Lung microvascular endothelial cell (primary cell): ENCODE measurements at regions not wholly inside any gene's neighbourhood (a gene's known extent, or its start where the extent isn't known, plus 50 kb on each side); places are given as distances from the start of the nearest gene placed in this dataset.

Experiments used
- DNase-seq, 2 donors: peaks; one replicate each; pipeline versions ENCODE4 v3.0.0 to v3.0.0-alpha.2; 2010; ENCODE audit warnings: low read depth in 2 of 2

GRCh38 chr19:30873691-30874090 lies 475.5 kb downstream of the TSHZ3 start:
- no peak for DNase-seq

- DNase-seq: no peak
Measured at GRCh38 chr19:30873003-30873402, 476.2 kb downstream of the TSHZ3 start.

- no peak for DNase-seq
Measured at GRCh38 chr19:30871979-30872378, 477.3 kb downstream of the TSHZ3 start.

GRCh38 chr19:30870876-30871275 lies 478.4 kb downstream of the TSHZ3 start:
- DNase-seq: no peak

- DNase-seq: no peak
Measured at GRCh38 chr19:30865511-30865910, 483.7 kb downstream of the TSHZ3 start.

- no peak for DNase-seq
Measured at GRCh38 chr19:30864391-30865215, 484.6 kb downstream of the TSHZ3 start.

- no peak for DNase-seq
Measured at GRCh38 chr19:30862876-30863275, 486.4 kb downstream of the TSHZ3 start.

- no peak for DNase-seq
Measured at GRCh38 chr19:30861919-30862318, 487.3 kb downstream of the TSHZ3 start.

GRCh38 chr19:30857966-30858490 lies 485.8 kb downstream of the ZNF536 start:
- no peak for DNase-seq

- DNase-seq: no peak
Measured at GRCh38 chr19:30857388-30857787, 485.2 kb downstream of the ZNF536 start.

GRCh38 chr19:30856786-30857185 lies 484.6 kb downstream of the ZNF536 start:
- DNase-seq: no peak

- DNase-seq: no peak
Measured at GRCh38 chr19:30856376-30856775, 484.2 kb downstream of the ZNF536 start.

- no peak for DNase-seq
Measured at GRCh38 chr19:30855442-30855841, 483.3 kb downstream of the ZNF536 start.

- no peak for DNase-seq
Measured at GRCh38 chr19:30854661-30855060, 482.5 kb downstream of the ZNF536 start.

GRCh38 chr19:30854207-30854606 lies 482.0 kb downstream of the ZNF536 start:
- no peak for DNase-seq

- DNase-seq: no peak
Measured at GRCh38 chr19:30853036-30853435, 480.9 kb downstream of the ZNF536 start.

- DNase-seq: no peak
Measured at GRCh38 chr19:30852168-30852567, 480.0 kb downstream of the ZNF536 start.

GRCh38 chr19:30851646-30852045 lies 479.5 kb downstream of the ZNF536 start:
- DNase-seq: no peak

- no peak for DNase-seq
Measured at GRCh38 chr19:30848636-30849425, 476.6 kb downstream of the ZNF536 start.

- DNase-seq: no peak
Measured at GRCh38 chr19:30846102-30846501, 473.9 kb downstream of the ZNF536 start.

- no peak for DNase-seq
Measured at GRCh38 chr19:30842926-30843325, 470.7 kb downstream of the ZNF536 start.

- DNase-seq: no peak
Measured at GRCh38 chr19:30841934-30842333, 469.8 kb downstream of the ZNF536 start.

- DNase-seq: no peak
Measured at GRCh38 chr19:30830875-30831274, 458.7 kb downstream of the ZNF536 start.
